Lower leg skin (tissue), 4 donors: ENCODE measurements at regions not wholly inside any gene's neighbourhood (a gene's known extent, or its start where the extent isn't known, plus 50 kb on each side); places are given as distances from the start of the nearest gene placed in this dataset.

Experiments
- DNase-seq, 2 donors: peaks; one replicate each; pipeline ENCODE4 v3.0.0-alpha.2; 2019; ENCODE audit warnings: low spot score in 2 of 2
- H3K4me3 ChIP-seq: fragments of 200-600 bp; sonication (generic); 2 replicates; pipeline ENCODE4 v1.5.1; 2017; ENCODE audit warnings: mild to moderate bottlenecking, low read depth; ENCODE audit not compliant: poor library complexity, severe bottlenecking
- CTCF ChIP-seq, 3 donors: fragments of 450-650 bp; IDR thresholded peaks; one replicate each; pipeline ENCODE4 v1.5.1; 2016; ENCODE audit warnings: antibody characterized with exemption in 3 of 3, mild to moderate bottlenecking in 3 of 3, moderate library complexity in 2 of 3
- POLR2A ChIP-seq, 2 donors: fragments of 450-650 bp; IDR thresholded peaks; one replicate each; pipeline ENCODE4 v1.6.1; 2016 to 2017; ENCODE audit warnings: antibody characterized with exemption in 2 of 2, mild to moderate bottlenecking in 1 of 2, moderate library complexity in 1 of 2
- WGBS, 2 donors: methylation state at CpG; one replicate each; pipeline ENCODE4 v1.1.5; 2018; 5-methylcytosine and 5-hydroxymethylcytosine counted together
- intact Hi-C: fragments of 100-400 bp; cut with DNase I; formaldehyde crosslinking; loops from one replicate; pipeline ENCODE4 v1.15.0; 2023; ENCODE audit warnings: low total_unique reads

GRCh38 chr22:48630433-48630754 lies 1197.3 kb downstream of the BRD1 start:
- no peak for DNase-seq
- intact Hi-C loops: no loop called here
- H3K4me3 ChIP-seq: no peak overlapping the region
- TF ChIP-seq POLR2A (IDR thresholded peaks at IDR 0.05) (no peak), CTCF (IDR thresholded peaks at IDR 0.05) (no peak)
- WGBS, 2 donors: 87 to 95% methylated on average over 12 to 15 of the region's 19 CpGs

DNA sequence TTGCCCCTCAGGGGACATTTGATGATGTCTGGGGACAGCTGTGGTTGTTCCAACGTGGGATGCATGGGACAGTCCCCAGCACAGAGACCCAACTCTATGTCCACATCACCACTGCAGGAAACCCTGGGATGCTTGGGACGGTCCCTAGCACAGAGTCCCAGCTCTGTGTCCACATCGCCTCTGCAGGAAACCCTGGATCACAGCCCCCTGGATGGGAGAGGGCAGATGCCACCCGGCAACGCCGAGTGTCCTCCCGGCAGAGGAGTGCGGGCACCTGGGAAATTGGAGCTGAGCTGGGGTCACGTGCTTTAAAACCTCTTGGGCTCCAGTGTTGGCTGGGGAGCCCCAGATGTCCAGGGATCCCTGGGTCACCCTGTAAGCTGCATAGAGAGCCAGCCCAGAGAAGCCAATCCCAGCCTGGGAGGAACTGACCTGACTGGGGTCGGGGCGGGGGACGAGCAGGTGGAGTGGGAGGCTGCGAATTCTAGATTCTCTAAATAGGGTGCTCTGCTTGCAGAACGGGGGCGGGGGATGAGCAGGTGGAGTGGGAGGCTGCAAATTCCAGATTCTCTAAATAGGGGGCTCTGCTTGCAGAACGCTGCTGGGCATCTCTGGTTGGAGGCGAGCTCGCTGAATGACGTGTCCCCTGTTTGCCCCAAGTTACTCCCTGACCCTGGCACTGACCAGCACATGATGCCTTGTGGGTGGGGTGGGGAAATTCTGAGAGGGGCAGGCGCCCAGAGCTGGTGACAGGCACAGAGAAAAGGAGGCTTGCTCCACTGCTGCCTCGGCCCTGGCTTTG lies 1197.8 kb downstream of the BRD1 start:
- 82 to 84% methylated on average over 21 of the region's 21 CpGs for WGBS, 2 donors
- no peak for DNase-seq
- no peak overlapping the region for H3K4me3 ChIP-seq
- intact Hi-C loops: no loop called here
- TF ChIP-seq POLR2A (IDR thresholded peaks at IDR 0.05): no peak
- no peak for TF ChIP-seq CTCF (IDR thresholded peaks at IDR 0.05)

DNA sequence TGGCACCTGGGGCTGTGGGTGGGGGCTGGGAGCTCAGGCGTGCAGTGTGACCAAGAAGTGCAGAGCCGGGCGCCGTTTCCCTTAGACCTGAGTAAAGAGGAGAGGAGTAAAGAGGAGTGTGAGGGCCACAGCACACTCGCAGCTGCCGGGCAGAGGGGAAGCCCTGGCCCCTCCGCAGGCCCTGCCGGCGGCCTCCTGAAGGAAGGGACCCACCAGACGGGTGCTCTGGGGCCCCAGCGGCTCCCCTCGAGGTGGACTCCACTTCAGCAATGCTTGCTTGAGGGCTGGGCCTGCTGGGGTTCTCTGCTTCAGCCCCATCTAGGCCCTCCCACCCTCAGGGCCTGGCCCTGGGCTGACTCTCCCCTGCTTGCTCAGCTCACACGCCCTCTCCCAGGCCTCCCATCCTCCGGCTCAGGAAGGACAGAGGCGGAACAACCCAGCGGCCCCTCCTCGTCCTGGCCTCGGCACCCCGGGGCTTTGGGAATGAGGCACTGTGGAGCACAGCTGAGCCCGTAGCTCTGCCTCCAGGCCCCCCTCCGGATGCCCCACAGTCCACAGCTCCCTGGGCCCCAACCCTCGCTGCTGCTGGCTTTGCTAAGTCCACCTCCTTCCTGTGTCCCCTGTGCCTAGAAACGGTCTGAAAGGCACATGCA lies 1198.7 kb downstream of the BRD1 start:
- no peak overlapping the region for H3K4me3 ChIP-seq
- DNase-seq: no peak
- WGBS, 2 donors: 71 to 76% methylated on average over 22 of the region's 23 CpGs
- TF ChIP-seq CTCF (IDR thresholded peaks at IDR 0.05) (no peak), POLR2A (IDR thresholded peaks at IDR 0.05) (no peak)
- intact Hi-C loops: no loop called here

DNA sequence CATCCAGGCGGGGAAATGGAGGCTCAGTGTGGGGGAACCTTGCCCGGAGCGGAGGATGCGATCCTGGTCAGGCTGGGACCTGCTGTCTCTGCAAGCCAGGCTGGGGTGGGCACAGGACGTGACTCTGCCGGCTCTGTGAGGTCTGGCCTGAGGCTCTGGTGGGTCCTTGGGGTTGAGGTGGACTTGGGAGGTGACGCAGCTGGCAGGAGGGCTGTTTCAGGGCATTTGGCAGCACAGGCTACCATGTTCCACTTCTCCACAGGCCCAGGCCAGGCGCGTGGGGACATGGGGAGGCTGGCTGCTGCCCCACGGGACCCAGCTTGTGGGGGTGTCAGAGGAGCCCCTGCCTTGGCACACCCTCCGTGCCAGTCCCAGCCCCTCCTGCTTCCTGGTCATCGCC lies 1199.7 kb downstream of the BRD1 start:
- 87 to 94% methylated on average over 9 to 12 of the region's 12 CpGs for WGBS, 2 donors
- TF ChIP-seq CTCF (IDR thresholded peaks at IDR 0.05) (no peak), POLR2A (IDR thresholded peaks at IDR 0.05) (no peak)
- no peak for DNase-seq
- intact Hi-C loops: no loop called here
- no peak overlapping the region for H3K4me3 ChIP-seq

GRCh38 chr22:48627203-48627602 lies 1200.5 kb downstream of the BRD1 start:
- H3K4me3 ChIP-seq: no peak overlapping the region
- no peak for DNase-seq
- TF ChIP-seq CTCF (IDR thresholded peaks at IDR 0.05) (no peak), POLR2A (IDR thresholded peaks at IDR 0.05) (no peak)
- 27 to 33% methylated on average over 7 to 17 of the region's 17 CpGs for WGBS, 2 donors
- intact Hi-C loops: no loop called here
